ENCODE measurements at regions not wholly inside any gene's neighbourhood (a gene's known extent, or its start where the extent isn't known, plus 50 kb on each side); places are given as distances from the start of the nearest gene placed in this dataset.

DNA sequence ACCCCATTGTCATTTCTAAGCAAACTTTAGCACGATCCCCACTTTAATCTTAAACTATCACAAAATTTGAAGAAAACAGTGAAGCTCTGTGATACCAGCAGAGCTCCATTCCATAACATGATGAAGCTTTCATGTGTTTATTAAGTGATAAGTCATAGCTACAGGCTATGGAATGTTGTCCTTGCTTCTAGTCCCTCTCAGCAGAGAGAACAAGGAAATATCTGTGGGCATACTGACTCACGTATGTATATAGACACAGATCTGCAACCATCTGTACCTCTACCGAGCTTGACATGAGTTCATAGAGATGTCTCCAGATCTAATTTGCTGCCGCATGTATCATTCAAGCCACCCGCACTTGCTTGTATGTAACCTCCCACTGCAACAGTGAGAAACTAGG is 588.9 kb downstream of the ETS1 start:
- no peak overlapping the region for H3K9ac ChIP-seq (ENCODE audit: low read length in 5 of 5)
- H3K36me3 ChIP-seq (ENCODE audit: control insufficient read depth in 5 of 5, insufficient read depth in 5 of 5, low read length in 5 of 5), result no peaks in the 10 kb centered on the region
- peaks cover 0 to 6% (median 4%) of the 10 kb centered on the region in 5 donors for H3K27me3 ChIP-seq (ENCODE audit: control insufficient read depth in 5 of 5, insufficient read depth in 4 of 5, low read length in 5 of 5)
- no peak overlapping the region for H3K4me3 ChIP-seq (ENCODE audit: low read depth in 1 of 5, low read length in 5 of 5)
- no peaks in the 10 kb centered on the region for H3K4me1 ChIP-seq (ENCODE audit: control insufficient read depth in 5 of 5, insufficient read depth in 5 of 5, low read length in 5 of 5)
- no peaks in the 10 kb centered on the region for H3K9me3 ChIP-seq (ENCODE audit: control insufficient read depth in 5 of 5, low read length in 5 of 5)
- H3K27ac ChIP-seq (ENCODE audit: low read depth, low read length), result no peak overlapping the region

DNA sequence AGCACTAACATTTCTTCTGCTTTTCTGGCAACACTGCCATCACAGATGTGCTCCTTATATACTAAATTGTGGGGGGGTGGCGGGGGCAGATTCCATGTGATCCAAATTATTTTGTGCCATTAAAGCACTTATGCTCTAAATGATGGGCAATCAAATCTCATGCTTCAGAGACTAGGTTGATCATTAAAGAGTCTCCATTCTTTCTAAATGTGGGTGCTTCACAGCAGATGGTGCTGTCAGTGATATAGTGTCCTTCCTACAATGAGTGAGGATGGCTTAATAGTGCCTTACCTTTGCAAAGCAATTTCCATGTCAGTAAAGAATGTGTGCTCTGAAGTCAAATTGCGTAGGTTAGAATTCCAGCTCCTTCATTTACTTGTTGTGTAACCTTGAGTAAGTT is 589.8 kb downstream of the ETS1 start:
- peaks cover 0 to 7% (median 4%) of the 10 kb centered on the region in 5 donors for H3K27me3 ChIP-seq (ENCODE audit: control insufficient read depth in 5 of 5, insufficient read depth in 4 of 5, low read length in 5 of 5)
- no peaks in the 10 kb centered on the region for H3K36me3 ChIP-seq (ENCODE audit: control insufficient read depth in 5 of 5, insufficient read depth in 5 of 5, low read length in 5 of 5)
- H3K9ac ChIP-seq (ENCODE audit: low read length in 5 of 5), result no peak overlapping the region
- no peaks in the 10 kb centered on the region for H3K4me1 ChIP-seq (ENCODE audit: control insufficient read depth in 5 of 5, insufficient read depth in 5 of 5, low read length in 5 of 5)
- no peaks in the 10 kb centered on the region for H3K9me3 ChIP-seq (ENCODE audit: control insufficient read depth in 5 of 5, low read length in 5 of 5)
- H3K4me3 ChIP-seq (ENCODE audit: low read depth in 1 of 5, low read length in 5 of 5), result no peak overlapping the region
- no peak overlapping the region for H3K27ac ChIP-seq (ENCODE audit: low read depth, low read length)

DNA sequence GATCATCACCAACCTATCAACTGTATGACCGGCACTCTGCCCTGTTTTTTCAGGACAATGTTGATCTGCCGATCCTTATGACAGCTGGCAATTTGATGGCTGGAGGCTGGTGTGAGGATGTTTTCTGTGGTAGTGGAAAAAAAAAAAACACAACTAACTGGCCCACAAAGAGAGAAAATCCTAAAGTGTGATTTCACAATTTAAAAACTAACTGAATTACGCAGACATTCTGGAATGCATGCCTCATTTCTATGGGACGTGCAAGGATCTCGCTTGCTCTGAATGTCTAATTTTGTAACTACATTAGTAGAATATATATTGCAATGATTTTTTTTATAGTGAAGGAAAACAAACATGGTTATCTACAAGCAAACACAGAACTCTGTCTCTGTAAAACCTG is 590.5 kb downstream of the ETS1 start:
- Histone ChIP-seq H3K9ac (ENCODE audit: low read length in 5 of 5) (no peak overlapping the region), H3K27me3 (ENCODE audit: control insufficient read depth in 5 of 5, insufficient read depth in 4 of 5, low read length in 5 of 5) (peaks cover 0 to 7% (median 4%) of the 10 kb centered on the region in 5 donors), H3K4me3 (ENCODE audit: low read depth in 1 of 5, low read length in 5 of 5) (no peak overlapping the region), H3K36me3 (ENCODE audit: control insufficient read depth in 5 of 5, insufficient read depth in 5 of 5, low read length in 5 of 5) (no peaks in the 10 kb centered on the region), H3K4me1 (ENCODE audit: control insufficient read depth in 5 of 5, insufficient read depth in 5 of 5, low read length in 5 of 5) (no peaks in the 10 kb centered on the region), H3K9me3 (ENCODE audit: control insufficient read depth in 5 of 5, low read length in 5 of 5) (no peaks in the 10 kb centered on the region), H3K27ac (ENCODE audit: low read depth, low read length) (no peak overlapping the region)

DNA sequence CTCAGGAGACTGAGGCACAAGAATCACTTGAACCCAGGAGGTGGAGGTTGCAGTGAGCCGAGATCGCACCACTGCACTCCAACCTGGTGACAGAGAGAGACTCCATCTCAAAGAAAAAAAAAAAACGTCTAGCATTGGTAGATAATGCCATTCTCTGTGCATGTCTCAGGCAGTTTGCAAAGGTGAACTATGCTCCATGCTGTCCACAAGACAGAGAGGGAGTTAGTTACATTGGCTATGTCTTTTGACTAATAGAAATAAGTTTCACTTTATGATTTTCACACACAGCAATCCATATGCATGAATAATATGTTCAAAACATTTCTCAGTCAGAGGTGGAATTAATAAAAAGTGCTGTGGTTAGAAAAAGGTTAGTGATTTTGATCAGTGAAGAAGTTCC is 591.4 kb downstream of the ETS1 start:
- Histone ChIP-seq H3K9ac (ENCODE audit: low read length in 5 of 5) (no peak overlapping the region), H3K9me3 (ENCODE audit: control insufficient read depth in 5 of 5, low read length in 5 of 5) (no peaks in the 10 kb centered on the region), H3K36me3 (ENCODE audit: control insufficient read depth in 5 of 5, insufficient read depth in 5 of 5, low read length in 5 of 5) (no peaks in the 10 kb centered on the region)

DNA sequence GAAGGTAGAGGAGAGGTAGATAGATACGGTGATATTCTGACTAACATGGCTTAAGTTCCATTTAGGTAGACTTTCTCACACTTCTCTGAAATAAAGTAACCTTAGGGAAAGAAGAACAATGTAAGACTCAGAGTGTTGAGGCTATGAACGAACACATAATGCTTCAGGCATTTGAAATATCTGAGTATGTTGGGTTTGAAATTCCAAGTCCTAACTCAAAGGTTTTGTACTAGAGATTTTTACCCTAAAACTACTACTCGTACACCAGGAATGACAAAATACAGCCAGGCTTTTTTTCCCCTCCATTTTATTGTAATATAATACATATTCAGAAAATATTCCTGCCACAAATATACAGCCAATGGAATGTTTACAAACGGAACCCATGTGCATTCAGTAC is 592.6 kb downstream of the ETS1 start:
- Histone ChIP-seq H3K36me3 (ENCODE audit: control insufficient read depth in 5 of 5, insufficient read depth in 5 of 5, low read length in 5 of 5) (no peaks in the 10 kb centered on the region), H3K27me3 (ENCODE audit: control insufficient read depth in 5 of 5, insufficient read depth in 4 of 5, low read length in 5 of 5) (peaks cover 0 to 7% (median 4%) of the 10 kb centered on the region in 5 donors), H3K9ac (ENCODE audit: low read length in 5 of 5) (no peak overlapping the region), H3K27ac (ENCODE audit: low read depth, low read length) (no peak overlapping the region), H3K4me3 (ENCODE audit: low read depth in 1 of 5, low read length in 5 of 5) (no peak overlapping the region), H3K9me3 (ENCODE audit: control insufficient read depth in 5 of 5, low read length in 5 of 5) (no peaks in the 10 kb centered on the region), H3K4me1 (ENCODE audit: control insufficient read depth in 5 of 5, insufficient read depth in 5 of 5, low read length in 5 of 5) (no peaks in the 10 kb centered on the region)

More for the DNA sequence above, 591.4 kb downstream of the ETS1 start:
- no peak overlapping the region for H3K27ac ChIP-seq (ENCODE audit: low read depth, low read length)
- H3K4me1 ChIP-seq (ENCODE audit: control insufficient read depth in 5 of 5, insufficient read depth in 5 of 5, low read length in 5 of 5), result no peaks in the 10 kb centered on the region
- H3K4me3 ChIP-seq (ENCODE audit: low read depth in 1 of 5, low read length in 5 of 5), result no peak overlapping the region
- peaks cover 0 to 7% (median 4%) of the 10 kb centered on the region in 5 donors for H3K27me3 ChIP-seq (ENCODE audit: control insufficient read depth in 5 of 5, insufficient read depth in 4 of 5, low read length in 5 of 5)

DNA sequence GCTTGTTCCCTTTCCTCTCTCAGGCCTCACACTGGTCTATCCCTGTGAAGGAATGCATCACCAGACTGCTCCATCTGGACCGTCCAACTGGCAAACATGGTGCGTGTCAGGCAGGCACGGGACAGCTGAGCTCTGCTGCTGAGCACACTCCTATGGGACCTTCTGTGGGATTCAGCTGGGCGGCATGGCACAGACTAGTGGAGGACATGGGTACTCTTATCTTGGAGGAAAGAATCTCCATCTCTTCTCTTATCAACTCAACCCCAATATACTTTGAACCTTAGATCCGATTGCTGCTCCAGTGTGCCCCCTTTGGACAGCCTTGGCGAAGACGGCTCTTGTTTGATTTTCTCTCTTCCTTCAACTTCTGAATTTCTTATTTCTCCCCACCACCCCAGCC is 593.6 kb downstream of the ETS1 start:
- no peaks in the 10 kb centered on the region for H3K36me3 ChIP-seq (ENCODE audit: control insufficient read depth in 5 of 5, insufficient read depth in 5 of 5, low read length in 5 of 5)
- peaks cover 0 to 7% (median 4%) of the 10 kb centered on the region in 5 donors for H3K27me3 ChIP-seq (ENCODE audit: control insufficient read depth in 5 of 5, insufficient read depth in 4 of 5, low read length in 5 of 5)
- no peak overlapping the region for H3K4me3 ChIP-seq (ENCODE audit: low read depth in 1 of 5, low read length in 5 of 5)
- H3K9me3 ChIP-seq (ENCODE audit: control insufficient read depth in 5 of 5, low read length in 5 of 5), result no peaks in the 10 kb centered on the region
- no peak overlapping the region for H3K9ac ChIP-seq (ENCODE audit: low read length in 5 of 5)
- H3K27ac ChIP-seq (ENCODE audit: low read depth, low read length), result no peak overlapping the region
- no peaks in the 10 kb centered on the region for H3K4me1 ChIP-seq (ENCODE audit: control insufficient read depth in 5 of 5, insufficient read depth in 5 of 5, low read length in 5 of 5)

DNA sequence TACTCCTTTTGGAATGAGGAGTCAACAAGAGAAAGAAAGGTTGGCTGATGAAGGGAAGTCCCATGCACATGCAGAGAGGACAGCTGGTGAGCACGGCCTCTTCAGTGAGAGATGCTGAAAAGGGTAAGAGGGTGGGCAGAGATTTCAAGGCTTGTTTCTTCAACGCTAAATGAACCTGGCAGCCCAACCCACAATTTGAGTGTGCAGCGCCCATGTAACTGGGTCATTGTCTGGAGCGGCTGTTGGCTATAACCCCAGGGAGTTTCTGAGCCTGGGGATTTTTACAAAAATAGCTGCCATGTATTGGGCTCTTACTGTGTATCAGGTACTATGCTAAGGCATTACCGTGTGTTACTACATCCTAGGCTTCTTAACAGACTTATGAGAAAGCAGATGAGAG is 594.1 kb downstream of the ETS1 start:
- Histone ChIP-seq H3K4me1 (ENCODE audit: control insufficient read depth in 5 of 5, insufficient read depth in 5 of 5, low read length in 5 of 5) (no peaks in the 10 kb centered on the region), H3K27me3 (ENCODE audit: control insufficient read depth in 5 of 5, insufficient read depth in 4 of 5, low read length in 5 of 5) (peaks cover 0 to 7% (median 4%) of the 10 kb centered on the region in 5 donors), H3K9me3 (ENCODE audit: control insufficient read depth in 5 of 5, low read length in 5 of 5) (no peaks in the 10 kb centered on the region), H3K36me3 (ENCODE audit: control insufficient read depth in 5 of 5, insufficient read depth in 5 of 5, low read length in 5 of 5) (no peaks in the 10 kb centered on the region), H3K4me3 (ENCODE audit: low read depth in 1 of 5, low read length in 5 of 5) (no peak overlapping the region), H3K27ac (ENCODE audit: low read depth, low read length) (no peak overlapping the region), H3K9ac (ENCODE audit: low read length in 5 of 5) (no peak overlapping the region)

DNA sequence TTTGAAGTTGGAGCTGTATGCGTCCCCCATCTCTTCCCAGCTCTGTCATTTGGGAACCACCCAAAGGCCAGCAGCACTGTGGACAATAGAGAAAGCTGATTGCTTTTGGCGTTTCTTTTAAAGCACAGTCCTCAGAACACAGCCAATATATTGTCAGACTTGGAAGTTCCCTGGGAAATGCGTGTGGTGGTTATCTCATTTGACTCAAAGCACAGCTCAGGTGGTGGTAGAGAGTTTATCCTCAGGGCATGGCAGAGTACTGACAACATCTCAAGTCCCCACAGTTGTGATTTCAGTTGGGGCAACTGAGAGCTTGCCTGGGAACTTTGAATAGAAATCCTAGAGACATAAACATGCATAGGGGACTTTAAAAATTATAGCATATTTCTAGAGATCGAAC is 601.3 kb downstream of the ETS1 start:
- no peaks in the 10 kb centered on the region for H3K4me1 ChIP-seq (ENCODE audit: control insufficient read depth in 5 of 5, insufficient read depth in 5 of 5, low read length in 5 of 5)
- no peak overlapping the region for H3K9ac ChIP-seq (ENCODE audit: low read length in 5 of 5)
- H3K4me3 ChIP-seq (ENCODE audit: low read depth in 1 of 5, low read length in 5 of 5), result no peak overlapping the region
- H3K27ac ChIP-seq (ENCODE audit: low read depth, low read length), result no peak overlapping the region
- no peaks in the 10 kb centered on the region for H3K27me3 ChIP-seq (ENCODE audit: control insufficient read depth in 5 of 5, insufficient read depth in 4 of 5, low read length in 5 of 5)
- H3K9me3 ChIP-seq (ENCODE audit: control insufficient read depth in 5 of 5, low read length in 5 of 5), result peaks cover 0 to 3% (median 0%) of the 10 kb centered on the region in 5 donors
- no peaks in the 10 kb centered on the region for H3K36me3 ChIP-seq (ENCODE audit: control insufficient read depth in 5 of 5, insufficient read depth in 5 of 5, low read length in 5 of 5)

DNA sequence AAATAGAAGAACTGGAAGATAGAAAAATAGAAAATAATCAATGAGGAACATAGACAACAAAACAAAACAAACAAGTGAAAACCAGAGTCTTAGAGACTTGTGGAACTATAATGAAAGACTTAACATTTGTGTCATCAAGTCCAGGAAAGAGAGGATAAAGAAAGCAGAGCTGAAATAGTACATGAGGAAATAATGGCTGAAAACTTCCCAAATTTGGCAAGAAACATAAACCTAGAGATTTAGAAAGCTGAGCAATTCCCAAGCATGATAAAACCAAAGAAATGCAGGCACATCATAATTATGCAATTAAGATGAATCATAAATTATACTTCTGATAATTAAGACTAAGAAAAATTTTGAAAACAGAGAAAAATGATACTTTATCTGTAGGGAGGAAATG is 614.5 kb downstream of the ETS1 start:
- Histone ChIP-seq H3K36me3 (ENCODE audit: control insufficient read depth in 5 of 5, insufficient read depth in 5 of 5, low read length in 5 of 5) (no peaks in the 10 kb centered on the region), H3K27me3 (ENCODE audit: control insufficient read depth in 5 of 5, insufficient read depth in 4 of 5, low read length in 5 of 5) (no peaks in the 10 kb centered on the region), H3K27ac (ENCODE audit: low read depth, low read length) (no peak overlapping the region), H3K4me1 (ENCODE audit: control insufficient read depth in 5 of 5, insufficient read depth in 5 of 5, low read length in 5 of 5) (no peaks in the 10 kb centered on the region), H3K9me3 (ENCODE audit: control insufficient read depth in 5 of 5, low read length in 5 of 5) (peaks cover 0 to 7% (median 4%) of the 10 kb centered on the region in 5 donors), H3K9ac (ENCODE audit: low read length in 5 of 5) (no peak overlapping the region), H3K4me3 (ENCODE audit: low read depth in 1 of 5, low read length in 5 of 5) (no peak overlapping the region)

DNA sequence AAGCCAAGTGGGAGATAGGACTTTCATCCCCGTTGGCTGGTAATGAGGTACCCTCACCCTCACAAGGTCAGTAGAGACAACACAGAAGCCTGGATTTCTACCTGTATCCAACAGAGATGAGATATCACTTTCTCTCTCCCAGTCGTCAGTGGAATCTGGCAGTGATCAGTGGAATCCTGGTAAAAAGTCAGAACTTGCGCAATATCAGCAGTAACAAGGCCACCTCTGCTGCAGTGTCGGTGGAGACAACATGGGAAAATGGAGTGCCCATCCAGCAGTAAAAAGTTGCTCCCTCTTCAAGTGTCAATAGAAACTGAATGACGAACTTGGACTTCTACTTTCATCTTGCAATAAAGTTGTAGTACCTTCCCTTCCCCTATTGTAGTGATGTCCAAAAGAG is 615.9 kb downstream of the ETS1 start:
- no peaks in the 10 kb centered on the region for H3K9me3 ChIP-seq (ENCODE audit: control insufficient read depth in 5 of 5, low read length in 5 of 5)
- no peak overlapping the region for H3K4me3 ChIP-seq (ENCODE audit: low read depth in 1 of 5, low read length in 5 of 5)
- H3K27me3 ChIP-seq (ENCODE audit: control insufficient read depth in 5 of 5, insufficient read depth in 4 of 5, low read length in 5 of 5), result no peaks in the 10 kb centered on the region
- H3K36me3 ChIP-seq (ENCODE audit: control insufficient read depth in 5 of 5, insufficient read depth in 5 of 5, low read length in 5 of 5), result no peaks in the 10 kb centered on the region
- H3K4me1 ChIP-seq (ENCODE audit: control insufficient read depth in 5 of 5, insufficient read depth in 5 of 5, low read length in 5 of 5), result peaks cover 0 to 4% (median 0%) of the 10 kb centered on the region in 5 donors
- no peak overlapping the region for H3K27ac ChIP-seq (ENCODE audit: low read depth, low read length)
- H3K9ac ChIP-seq (ENCODE audit: low read length in 5 of 5), result no peak overlapping the region

DNA sequence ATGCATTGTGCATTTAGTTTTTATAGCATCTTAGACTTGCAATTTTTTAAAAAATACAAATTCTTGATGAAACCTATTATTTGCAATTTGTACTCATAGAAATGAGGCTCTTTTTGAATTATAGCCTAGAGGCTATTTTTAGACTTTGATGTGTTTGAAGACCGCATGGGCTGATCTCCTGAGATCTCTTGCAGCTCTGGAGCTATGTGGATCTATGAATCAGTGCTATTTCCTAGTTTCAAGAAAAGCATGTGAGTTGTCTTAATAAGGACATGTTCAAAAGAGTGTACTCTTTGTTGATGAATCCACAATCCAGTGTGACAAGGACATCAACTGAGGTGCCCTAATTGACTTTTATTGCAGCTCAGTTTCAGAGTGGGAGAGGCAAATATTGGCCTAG is 620.5 kb downstream of the ETS1 start:
- no peak overlapping the region for H3K9ac ChIP-seq (ENCODE audit: low read length in 5 of 5)
- H3K4me3 ChIP-seq (ENCODE audit: low read depth in 1 of 5, low read length in 5 of 5), result no peak overlapping the region
- H3K4me1 ChIP-seq (ENCODE audit: control insufficient read depth in 5 of 5, insufficient read depth in 5 of 5, low read length in 5 of 5), result peaks cover 0 to 11% (median 2%) of the 10 kb centered on the region in 5 donors
- no peaks in the 10 kb centered on the region for H3K27me3 ChIP-seq (ENCODE audit: control insufficient read depth in 5 of 5, insufficient read depth in 4 of 5, low read length in 5 of 5)
- H3K9me3 ChIP-seq (ENCODE audit: control insufficient read depth in 5 of 5, low read length in 5 of 5), result no peaks in the 10 kb centered on the region
- no peaks in the 10 kb centered on the region for H3K36me3 ChIP-seq (ENCODE audit: control insufficient read depth in 5 of 5, insufficient read depth in 5 of 5, low read length in 5 of 5)
- no peak overlapping the region for H3K27ac ChIP-seq (ENCODE audit: low read depth, low read length)
